HG03442 (cell line): ENCODE measurements at regions not wholly inside any gene's neighbourhood (a gene's known extent, or its start where the extent isn't known, plus 50 kb on each side); places are given as distances from the start of the nearest gene placed in this dataset.
"Not testable (repeated sequence)": the region's sequence is repeated elsewhere in the genome, so short reads cannot be mapped to it uniquely, and the experiment has no call there.

Experiments used
- ATAC-seq: cut with Tn5 transposase; IDR thresholded peaks from one replicate; pipeline ENCODE4 v1.9.1; 2021; ENCODE audit warnings: mild to moderate bottlenecking, moderate library complexity; ENCODE audit not compliant: unreplicated experiment

DNA sequence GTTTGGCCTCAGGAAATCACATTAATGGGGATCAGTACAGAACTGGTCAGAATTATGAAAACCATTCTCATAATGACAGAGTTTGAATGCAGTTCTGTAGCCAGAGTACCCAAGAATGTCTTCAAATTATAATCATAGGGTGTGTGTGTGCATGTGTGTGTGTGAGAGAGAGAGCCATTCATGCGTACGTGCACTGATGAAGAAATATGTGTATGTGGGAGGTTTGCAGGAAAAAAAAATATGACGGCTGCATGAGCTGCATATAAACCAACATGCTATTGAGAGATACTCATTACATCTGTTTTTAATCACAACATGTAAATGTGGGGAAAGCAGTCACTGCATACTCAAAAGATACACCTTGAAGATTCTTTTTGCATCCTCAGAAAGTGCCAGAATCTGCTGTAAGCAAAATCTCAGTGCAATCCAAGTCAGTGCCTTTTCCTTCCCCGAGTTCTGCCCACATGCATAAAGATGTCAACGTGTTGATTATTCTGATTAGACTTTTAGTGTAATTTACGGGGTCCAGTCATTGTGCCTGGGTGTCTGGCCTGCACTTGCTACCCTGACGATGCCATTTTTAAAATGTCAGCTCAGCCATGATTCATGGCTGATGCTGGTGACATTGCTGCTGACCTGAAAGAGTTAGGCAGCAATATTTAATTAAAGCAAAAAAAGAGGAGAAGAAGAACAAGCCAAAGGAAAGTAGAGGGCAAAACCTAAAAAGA lies 378.7 kb upstream of the ZFHX3 start:
- ATAC-seq = no peak

GRCh38 chr16:73420676-73421075 lies 372.7 kb upstream of the ZFHX3 start:
- no peak for ATAC-seq

- ATAC-seq = no peak
These were observed 372.3 kb upstream of the ZFHX3 start for GRCh38 chr16:73420244-73420643.

- ATAC-seq = no peak
These were observed 370.8 kb upstream of the ZFHX3 start for GRCh38 chr16:73418691-73419090.

GRCh38 chr16:73418051-73418450 lies 370.1 kb upstream of the ZFHX3 start:
- ATAC-seq = no peak

GRCh38 chr16:73415286-73415685 lies 367.4 kb upstream of the ZFHX3 start:
- ATAC-seq = no peak

- no peak for ATAC-seq
These were observed 366.7 kb upstream of the ZFHX3 start for GRCh38 chr16:73414638-73415037.

DNA sequence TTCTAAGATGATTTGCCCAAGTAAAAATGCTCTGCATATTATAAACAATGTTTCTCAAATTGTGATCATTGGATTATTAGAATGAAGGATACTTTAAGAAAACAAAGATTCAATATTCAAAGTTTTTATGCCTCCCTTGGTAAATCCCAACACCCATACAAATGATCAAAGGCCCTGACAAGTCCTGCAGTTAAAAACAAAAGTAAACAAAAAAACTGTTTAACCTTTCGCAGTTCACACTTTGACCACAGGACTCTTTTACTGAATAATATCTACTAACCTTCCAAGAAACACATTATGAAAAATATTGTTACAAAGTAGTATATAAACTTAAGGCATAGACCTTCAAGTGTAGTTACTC lies 365.9 kb upstream of the ZFHX3 start:
- ATAC-seq = no peak

DNA sequence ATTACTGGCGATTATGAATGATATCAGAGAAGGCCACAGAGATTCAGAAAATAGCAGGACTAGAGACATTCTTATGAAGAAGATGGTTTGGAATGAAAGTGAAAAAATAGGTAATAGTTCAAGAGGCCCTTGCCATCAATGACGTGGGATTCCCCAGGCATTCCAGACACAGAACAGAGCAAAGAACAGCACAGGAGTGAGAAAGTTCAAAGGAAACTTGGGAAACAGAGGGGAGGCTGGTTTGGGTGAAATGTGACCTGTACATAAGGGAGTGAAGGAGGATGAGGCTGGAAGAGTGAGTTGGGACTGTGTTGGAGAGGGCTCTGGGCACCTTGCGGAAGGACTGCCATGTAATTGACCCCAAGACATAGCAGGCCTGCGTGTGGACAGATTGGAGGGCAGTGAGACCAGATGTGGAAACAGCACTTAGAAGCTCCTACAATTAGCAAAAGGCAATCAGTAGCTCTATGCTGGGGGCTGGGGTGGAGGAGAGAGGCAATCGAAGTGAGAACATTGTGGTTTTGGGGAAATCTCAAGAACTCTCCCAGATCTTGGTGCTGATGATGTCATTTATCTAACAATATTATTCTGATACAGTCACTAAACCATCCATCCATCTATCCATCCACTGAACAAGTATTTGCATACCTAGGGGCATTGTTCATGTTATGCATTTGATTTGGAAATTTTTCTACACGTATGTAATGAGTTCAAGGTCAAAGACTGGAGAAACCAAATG lies 365.3 kb upstream of the ZFHX3 start:
- no peak for ATAC-seq

GRCh38 chr16:73412416-73412815 lies 364.5 kb upstream of the ZFHX3 start:
- ATAC-seq = no peak

DNA sequence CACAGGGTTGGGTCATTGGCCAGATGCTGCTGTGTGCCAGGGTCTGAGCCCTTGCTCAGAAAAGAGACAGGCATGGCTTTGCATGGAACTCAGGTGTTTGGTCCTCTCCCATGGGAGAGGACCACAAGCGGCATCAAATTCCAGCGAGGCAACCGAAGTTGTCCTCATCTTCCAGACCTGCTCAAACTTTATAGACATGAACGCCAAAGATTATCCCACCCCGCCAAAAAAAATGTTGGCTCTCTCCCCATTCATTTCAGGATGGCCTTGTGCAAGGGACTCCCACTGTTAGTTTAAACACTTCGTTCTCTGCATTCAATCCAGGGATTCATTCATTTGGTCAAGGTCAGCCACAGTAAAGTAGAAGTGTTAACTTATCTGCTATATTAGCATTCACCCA lies 360.8 kb upstream of the ZFHX3 start:
- no peak for ATAC-seq

GRCh38 chr16:73408311-73408710 lies 360.4 kb upstream of the ZFHX3 start:
- ATAC-seq = no peak

DNA sequence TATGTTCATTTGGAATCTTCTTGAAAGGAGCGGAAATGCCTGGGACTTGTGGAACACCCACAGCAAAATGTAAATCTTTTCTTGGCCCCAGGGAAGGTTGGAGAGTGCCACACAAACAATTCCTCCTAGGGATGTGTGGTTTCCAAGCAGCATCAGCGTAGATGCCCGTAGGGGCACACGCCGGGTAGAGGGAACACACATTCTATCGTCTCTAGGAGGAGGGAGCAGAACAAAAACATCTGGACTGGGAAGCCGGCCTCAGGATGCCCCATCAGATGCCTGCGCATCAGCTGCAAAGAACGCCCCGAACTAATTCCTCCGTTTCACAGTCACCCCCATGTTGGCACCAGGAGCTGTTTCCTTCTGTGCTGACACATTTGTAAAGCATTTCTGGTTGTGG lies 357.9 kb upstream of the ZFHX3 start:
- no peak for ATAC-seq

- ATAC-seq = no peak
These were observed 356.1 kb upstream of the ZFHX3 start for GRCh38 chr16:73404001-73404400.

GRCh38 chr16:73403291-73403690 lies 355.4 kb upstream of the ZFHX3 start:
- no peak for ATAC-seq

DNA sequence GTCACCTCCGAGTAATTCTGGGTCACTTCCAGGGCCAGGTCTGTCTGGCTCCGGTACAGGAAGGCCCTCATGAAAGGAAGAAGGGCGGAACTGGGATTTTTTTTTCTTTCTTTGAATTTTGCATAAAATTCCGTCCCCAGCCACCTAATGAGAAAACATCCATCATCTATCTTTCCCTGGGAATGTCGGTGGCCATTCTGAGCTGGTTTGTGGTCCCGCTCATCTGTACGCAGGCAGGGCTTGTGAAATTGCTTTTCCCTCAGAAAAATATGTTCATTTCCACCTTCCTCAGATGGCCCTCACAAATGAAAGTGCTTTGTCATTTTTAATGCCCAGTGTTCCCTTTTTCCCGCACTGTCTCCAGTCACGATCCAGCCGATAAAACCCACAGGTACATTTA lies 353.0 kb upstream of the ZFHX3 start:
- no peak for ATAC-seq

DNA sequence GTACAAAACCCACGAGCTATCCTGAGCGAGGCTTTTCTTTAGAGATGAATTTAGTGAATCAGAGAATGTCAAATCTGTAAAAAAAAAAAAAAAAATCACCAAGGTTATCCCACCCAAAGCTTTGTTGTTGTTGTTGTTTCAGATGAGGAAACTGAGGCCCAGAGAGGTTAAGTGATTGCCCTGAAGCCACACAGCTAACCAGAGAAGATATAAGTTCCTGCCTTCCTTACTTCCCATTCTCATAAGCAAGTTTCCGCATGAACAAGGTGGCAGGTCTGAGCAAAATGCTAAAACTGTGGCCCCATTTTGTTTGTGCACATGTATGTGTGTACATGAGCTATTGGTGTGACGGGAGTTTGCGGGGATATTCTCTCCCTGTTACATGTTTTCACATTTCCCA lies 352.1 kb upstream of the ZFHX3 start:
- no peak for ATAC-seq

DNA sequence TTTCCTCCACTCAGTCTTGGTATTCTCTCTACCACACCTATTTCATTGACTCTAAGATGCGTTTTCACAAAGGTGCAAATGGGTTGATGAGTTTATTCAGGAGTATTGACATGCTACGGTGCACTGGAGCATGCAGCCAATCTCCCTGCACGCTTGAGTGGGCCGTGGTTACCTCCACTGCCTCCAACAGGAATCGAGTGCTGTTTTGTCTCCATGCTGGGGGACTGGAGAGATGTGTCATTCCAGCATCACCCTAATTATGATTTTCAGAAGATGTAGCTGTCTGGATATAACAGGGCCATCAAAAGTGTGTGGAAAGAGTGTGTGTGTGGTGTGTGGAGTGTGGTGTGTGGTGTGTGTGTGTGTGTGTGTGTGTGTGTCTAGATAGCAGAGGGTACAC lies 351.6 kb upstream of the ZFHX3 start:
- no peak for ATAC-seq

- not testable (repeated sequence) for ATAC-seq
These were observed 350.7 kb upstream of the ZFHX3 start for GRCh38 chr16:73398604-73399003.

DNA sequence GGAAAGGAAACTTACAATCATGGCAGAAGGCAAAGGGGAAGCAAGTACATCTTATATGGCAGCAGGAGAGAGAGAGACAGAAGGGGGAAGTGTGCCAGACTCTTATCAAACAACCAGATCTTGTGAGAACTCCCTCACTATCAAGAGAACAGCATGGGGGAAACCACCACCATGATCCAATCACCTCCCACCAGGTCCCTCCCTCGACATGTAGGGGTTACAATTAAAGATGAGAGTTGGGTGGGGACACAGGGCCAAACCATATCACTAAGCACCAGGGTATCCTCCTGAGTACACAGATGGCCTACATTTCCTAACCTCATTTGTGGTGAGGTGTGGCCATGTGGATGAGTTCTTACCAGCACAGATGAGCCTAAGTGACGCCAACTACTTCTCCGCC lies 348.6 kb upstream of the ZFHX3 start:
- no peak for ATAC-seq

DNA sequence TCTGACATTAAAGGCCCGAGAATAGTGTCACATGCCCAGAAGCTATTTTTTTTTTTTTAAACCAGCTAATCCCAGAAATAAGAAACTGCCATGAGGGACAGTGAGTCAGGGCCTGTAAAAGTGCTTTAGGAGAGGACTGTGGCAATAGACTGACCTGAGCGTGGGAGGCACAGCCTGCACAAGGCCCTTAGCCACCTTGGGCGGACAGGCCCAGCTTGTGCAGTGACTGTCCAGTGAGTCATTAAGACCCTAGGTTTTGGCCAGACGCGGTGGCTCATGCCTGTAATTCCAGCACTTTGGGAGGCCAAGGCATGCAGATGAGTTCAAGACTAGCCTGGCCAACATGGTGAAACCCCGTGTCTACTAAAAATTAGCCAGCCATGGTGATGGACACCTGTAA lies 343.0 kb upstream of the ZFHX3 start:
- no peak for ATAC-seq

DNA sequence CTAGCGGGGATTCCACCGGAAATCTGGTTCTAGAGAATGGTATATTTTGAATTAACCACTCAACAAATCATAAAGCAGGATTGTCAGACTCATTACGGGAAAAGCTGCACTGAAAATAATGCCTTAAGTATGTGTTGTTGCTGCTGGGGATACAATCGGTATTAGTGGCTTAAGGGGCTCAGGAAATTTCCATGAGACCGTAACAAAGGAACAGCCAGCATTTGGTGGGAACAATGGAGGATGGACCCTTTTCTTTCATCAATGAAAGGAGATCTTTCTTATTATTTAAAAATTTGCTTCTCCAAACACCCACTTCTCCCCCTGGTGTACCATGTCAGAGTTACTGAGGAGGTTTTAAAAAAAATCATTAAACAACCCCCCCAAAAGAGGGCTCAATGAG lies 342.6 kb upstream of the ZFHX3 start:
- ATAC-seq = no peak

DNA sequence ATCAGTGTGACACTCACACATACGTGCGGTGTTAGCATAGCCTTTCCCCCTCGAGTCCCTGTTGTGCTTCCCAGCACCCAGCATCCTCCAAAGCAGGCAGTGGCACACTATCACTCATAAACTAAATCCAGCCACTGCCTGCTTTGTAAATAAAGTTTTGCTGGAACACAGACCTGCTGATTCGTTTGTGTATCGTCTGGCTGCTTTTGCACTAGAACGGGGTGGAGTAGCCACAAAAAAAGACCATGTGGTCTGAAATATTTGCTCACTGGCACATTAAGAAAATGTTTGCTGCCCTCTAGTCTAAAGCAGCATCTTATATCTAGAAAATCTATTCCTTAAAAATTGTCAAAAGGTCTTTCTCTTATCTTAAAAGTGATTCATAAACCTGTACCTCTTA lies 341.2 kb upstream of the ZFHX3 start:
- ATAC-seq = no peak
